ENCODE measurements at regions not wholly inside any gene's neighbourhood (a gene's known extent, or its start where the extent isn't known, plus 50 kb on each side); places are given as distances from the start of the nearest gene placed in this dataset.

- no peaks in the 10 kb centered on the region for H3K79me2 ChIP-seq (ENCODE audit: insufficient read depth, low read length)
- H4K20me1 ChIP-seq (ENCODE audit: insufficient read depth, low read length), result no peaks in the 10 kb centered on the region
- H3K9me3 Mint-ChIP-seq (ENCODE audit: unreplicated experiment), result peaks cover 4% of the 10 kb centered on the region
- no peaks in the 10 kb centered on the region for H3K36me3 ChIP-seq (ENCODE audit: insufficient read depth, low read length)
- FAIRE-seq (no peak), DNase-seq (ENCODE audit: low read depth) (peak; percentile 68)
- peak overlapping the region; percentile 0 for H3K9ac ChIP-seq (ENCODE audit: low read length)
- H3K4me1 ChIP-seq (ENCODE audit: insufficient read depth, low read length), result peaks cover 42% of the 10 kb centered on the region
- peaks cover 23% of the 10 kb centered on the region for H3K27me3 Mint-ChIP-seq (ENCODE audit: low read depth, unreplicated experiment)
- TF ChIP-seq CTCF (IDR thresholded peaks at IDR 0.05; ENCODE audit: insufficient read depth, low read depth, low read length), result no peak
- TF ChIP-seq EZH2 (IDR thresholded peaks at IDR 0.05; ENCODE audit: insufficient read depth, low read length), result no peak
- H3K36me3 Mint-ChIP-seq (ENCODE audit: low read depth, unreplicated experiment), result no peaks in the 10 kb centered on the region
- no peaks in the 10 kb centered on the region for H3K9me3 ChIP-seq (ENCODE audit: insufficient read depth, low read depth, low read length)
- H3K4me3 Mint-ChIP-seq (ENCODE audit: unreplicated experiment), result no peak overlapping the region
- peak overlapping the region; percentile 53 for H3K27ac Mint-ChIP-seq (ENCODE audit: unreplicated experiment)
- no peak overlapping the region for H2AFZ ChIP-seq (ENCODE audit: low read depth, low read length)
- no peaks in the 10 kb centered on the region for H3K27me3 ChIP-seq (ENCODE audit: insufficient read depth, low read length)
- peak overlapping the region; percentile 67 for H3K4me2 ChIP-seq (ENCODE audit: low read length)
- peak overlapping the region; percentile 72 for H3K27ac ChIP-seq (ENCODE audit: low read depth, low read length)
- peaks cover 37% of the 10 kb centered on the region for H3K4me1 Mint-ChIP-seq (ENCODE audit: low read depth, unreplicated experiment)
- H3K4me3 ChIP-seq (ENCODE audit: insufficient read depth, low read depth, low read length), result no peak overlapping the region
Observed at GRCh38 chr16:66131895-66132294, 234.6 kb upstream of the CDH5 start.

GRCh38 chr16:66131156-66131807, 235.2 kb upstream of the CDH5 start:
- Histone ChIP-seq H3K36me3 (ENCODE audit: insufficient read depth, low read length) (no peaks in the 10 kb centered on the region), H3K9ac (ENCODE audit: low read length) (peak overlapping the region; percentile 0), H3K79me2 (ENCODE audit: insufficient read depth, low read length) (no peaks in the 10 kb centered on the region), H3K4me2 (ENCODE audit: low read length) (peak overlapping the region; percentile 67), H3K27ac (ENCODE audit: low read depth, low read length) (peak overlapping the region; percentile 72), H3K4me1 (ENCODE audit: insufficient read depth, low read length) (peaks cover 43% of the 10 kb centered on the region), H3K27me3 (ENCODE audit: insufficient read depth, low read length) (no peaks in the 10 kb centered on the region), H4K20me1 (ENCODE audit: insufficient read depth, low read length) (no peaks in the 10 kb centered on the region), H3K9me3 (ENCODE audit: insufficient read depth, low read depth, low read length) (no peaks in the 10 kb centered on the region), H2AFZ (ENCODE audit: low read depth, low read length) (no peak overlapping the region), H3K4me3 (ENCODE audit: insufficient read depth, low read depth, low read length) (no peak overlapping the region)
- DNase-seq (ENCODE audit: low read depth) (peak; percentile 81), FAIRE-seq (peak; percentile 80)
- no peak overlapping the region for H3K4me3 Mint-ChIP-seq (ENCODE audit: unreplicated experiment)
- peaks cover 1% of the 10 kb centered on the region for H3K9me3 Mint-ChIP-seq (ENCODE audit: unreplicated experiment)
- peaks cover 37% of the 10 kb centered on the region for H3K4me1 Mint-ChIP-seq (ENCODE audit: low read depth, unreplicated experiment)
- no peaks in the 10 kb centered on the region for H3K36me3 Mint-ChIP-seq (ENCODE audit: low read depth, unreplicated experiment)
- H3K27me3 Mint-ChIP-seq (ENCODE audit: low read depth, unreplicated experiment), result peaks cover 23% of the 10 kb centered on the region
- no peak overlapping the region for H3K27ac Mint-ChIP-seq (ENCODE audit: unreplicated experiment)
- TF ChIP-seq CTCF (IDR thresholded peaks at IDR 0.05; ENCODE audit: insufficient read depth, low read depth, low read length) (no peak), EZH2 (IDR thresholded peaks at IDR 0.05; ENCODE audit: insufficient read depth, low read length) (no peak)

DNA sequence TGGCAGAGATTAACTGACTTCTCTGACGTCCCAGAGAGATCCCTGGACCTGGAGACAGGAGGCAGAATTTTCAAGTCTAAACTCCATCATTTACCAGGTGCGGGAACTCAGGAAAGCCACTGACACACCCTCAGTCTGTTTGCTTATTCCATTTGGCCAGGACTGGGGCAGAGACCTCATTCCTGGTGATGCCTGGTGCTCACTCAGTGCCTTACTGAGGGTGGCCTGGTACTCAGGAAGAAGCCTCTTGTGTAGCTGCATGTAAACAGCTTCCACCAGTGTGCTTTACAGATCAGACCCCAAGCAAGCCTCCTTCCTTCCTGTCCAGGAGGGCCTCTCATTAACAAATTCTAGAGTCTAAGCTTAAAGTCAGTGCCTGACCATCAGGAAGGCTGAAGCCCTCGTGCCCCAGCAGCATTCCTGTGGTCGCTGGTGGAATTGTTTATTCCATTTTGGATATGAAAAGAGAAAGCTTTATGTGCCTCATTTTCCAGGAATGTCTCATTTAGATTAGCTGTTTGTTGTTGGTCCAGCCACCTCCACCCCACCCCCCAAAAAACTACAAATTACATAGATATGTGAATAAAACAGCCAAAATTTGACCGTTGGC, 236.1 kb upstream of the CDH5 start:
- peaks cover 23% of the 10 kb centered on the region for H3K27me3 Mint-ChIP-seq (ENCODE audit: low read depth, unreplicated experiment)
- peak overlapping the region; percentile 69 for H3K27ac Mint-ChIP-seq (ENCODE audit: unreplicated experiment)
- Histone ChIP-seq H3K4me2 (ENCODE audit: low read length) (peak overlapping the region; percentile 67), H3K4me3 (ENCODE audit: insufficient read depth, low read depth, low read length) (no peak overlapping the region), H3K27ac (ENCODE audit: low read depth, low read length) (peak overlapping the region; percentile 72), H4K20me1 (ENCODE audit: insufficient read depth, low read length) (no peaks in the 10 kb centered on the region), H3K27me3 (ENCODE audit: insufficient read depth, low read length) (no peaks in the 10 kb centered on the region), H3K36me3 (ENCODE audit: insufficient read depth, low read length) (no peaks in the 10 kb centered on the region), H3K79me2 (ENCODE audit: insufficient read depth, low read length) (no peaks in the 10 kb centered on the region), H3K9me3 (ENCODE audit: insufficient read depth, low read depth, low read length) (no peaks in the 10 kb centered on the region), H3K4me1 (ENCODE audit: insufficient read depth, low read length) (peaks cover 41% of the 10 kb centered on the region), H2AFZ (ENCODE audit: low read depth, low read length) (peak overlapping the region; percentile 11), H3K9ac (ENCODE audit: low read length) (peak overlapping the region; percentile 22)
- no peaks in the 10 kb centered on the region for H3K36me3 Mint-ChIP-seq (ENCODE audit: low read depth, unreplicated experiment)
- H3K4me3 Mint-ChIP-seq (ENCODE audit: unreplicated experiment), result no peak overlapping the region
- FAIRE-seq (peak; percentile 23), DNase-seq (ENCODE audit: low read depth) (peak; percentile 92)
- H3K9me3 Mint-ChIP-seq (ENCODE audit: unreplicated experiment), result no peaks in the 10 kb centered on the region
- TF ChIP-seq EZH2 (IDR thresholded peaks at IDR 0.05; ENCODE audit: insufficient read depth, low read length) (no peak), CTCF (IDR thresholded peaks at IDR 0.05; ENCODE audit: insufficient read depth, low read depth, low read length) (no peak)
- peaks cover 37% of the 10 kb centered on the region for H3K4me1 Mint-ChIP-seq (ENCODE audit: low read depth, unreplicated experiment)
